Ascending aorta (tissue), 2 donors: ENCODE measurements at regions not wholly inside any gene's neighbourhood (a gene's known extent, or its start where the extent isn't known, plus 50 kb on each side); places are given as distances from the start of the nearest gene placed in this dataset.

Experiments
- DNase-seq, 2 donors: peaks; one replicate each; pipeline ENCODE4 v3.0.0-alpha.2; 2019; ENCODE audit warnings: low spot score in 2 of 2
- H3K27ac ChIP-seq, 2 donors: fragments of 200-600 bp; sonication (generic); one replicate each; pipeline ENCODE4 v1.5.1; 2016 to 2017; ENCODE audit warnings: mild to moderate bottlenecking in 1 of 2
- H3K27me3 ChIP-seq: fragments of 200-600 bp; sonication (generic); one replicate; pipeline ENCODE4 v1.5.1; 2017
- H3K36me3 ChIP-seq, 2 donors: fragments of 200-600 bp; sonication (generic); one replicate each; pipeline ENCODE4 v1.5.1; 2016
- H3K4me1 ChIP-seq, 2 donors: fragments of 200-600 bp; sonication (generic); one replicate each; pipeline ENCODE4 v1.5.1; 2016 to 2017; ENCODE audit warnings: mild to moderate bottlenecking in 1 of 2
- H3K4me3 ChIP-seq, 2 donors: fragments of 200-600 bp; sonication (generic); one replicate each; pipeline ENCODE4 v1.5.1; 2016 to 2017; ENCODE audit warnings: mild to moderate bottlenecking in 1 of 2
- H3K9me3 ChIP-seq, 2 donors: fragments of 200-600 bp; sonication (generic); one replicate each; pipeline ENCODE4 v1.5.1; 2016
- intact Hi-C: fragments of 100-400 bp; cut with DNase I; formaldehyde crosslinking; loops from one replicate; pipeline ENCODE4 v1.15.1; 2023
- TF ChIP-seq, protein P1 (sequence below), 3 experiments: fragments of 200-600 bp in 2 of 3; fragments of 450-650 bp in 1 of 3; sonication (generic) in 2 of 3; IDR thresholded peaks; one replicate each; pipeline ENCODE4 v1.5.1; 2016 to 2019; ENCODE audit warnings: antibody characterized with exemption in 3 of 3, mild to moderate bottlenecking in 1 of 3, moderate library complexity in 1 of 3

DNA sequence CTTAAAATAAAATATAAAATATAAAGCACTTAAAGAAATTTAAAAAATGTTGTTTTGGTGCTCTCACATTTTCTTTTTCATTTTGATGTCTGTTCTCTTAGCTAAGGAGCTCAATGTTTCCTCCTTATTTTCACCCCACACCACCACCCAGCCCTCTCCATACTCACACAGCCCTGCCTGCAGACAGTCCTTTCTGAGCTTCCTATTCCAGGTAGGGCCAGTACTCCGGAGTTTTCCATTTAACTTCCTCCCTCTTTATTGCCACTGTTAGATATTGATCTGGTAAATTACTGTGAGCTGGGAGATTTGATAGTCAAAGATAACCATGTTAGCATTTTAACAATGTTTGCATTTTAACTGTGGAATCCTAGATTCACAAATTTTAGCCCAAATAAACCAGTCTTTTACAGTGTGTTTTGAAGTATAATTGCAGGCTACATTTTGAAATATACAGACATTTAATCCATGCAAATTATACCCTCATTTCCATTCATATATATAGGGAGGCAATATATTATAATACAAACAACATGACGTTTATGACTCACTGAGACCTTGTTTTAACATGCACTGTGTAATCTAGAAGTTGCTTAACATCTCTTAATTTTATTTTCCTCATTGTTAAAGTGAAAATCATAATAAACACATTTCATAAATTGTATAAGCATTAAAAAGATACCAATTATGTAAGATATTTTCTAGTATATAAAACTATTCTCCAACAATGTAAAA, 927.1 kb downstream of the NR2F1-AS1 start:
- H3K9me3 ChIP-seq = no peaks in the 10 kb centered on the region
- TF ChIP-seq, protein P1, sequence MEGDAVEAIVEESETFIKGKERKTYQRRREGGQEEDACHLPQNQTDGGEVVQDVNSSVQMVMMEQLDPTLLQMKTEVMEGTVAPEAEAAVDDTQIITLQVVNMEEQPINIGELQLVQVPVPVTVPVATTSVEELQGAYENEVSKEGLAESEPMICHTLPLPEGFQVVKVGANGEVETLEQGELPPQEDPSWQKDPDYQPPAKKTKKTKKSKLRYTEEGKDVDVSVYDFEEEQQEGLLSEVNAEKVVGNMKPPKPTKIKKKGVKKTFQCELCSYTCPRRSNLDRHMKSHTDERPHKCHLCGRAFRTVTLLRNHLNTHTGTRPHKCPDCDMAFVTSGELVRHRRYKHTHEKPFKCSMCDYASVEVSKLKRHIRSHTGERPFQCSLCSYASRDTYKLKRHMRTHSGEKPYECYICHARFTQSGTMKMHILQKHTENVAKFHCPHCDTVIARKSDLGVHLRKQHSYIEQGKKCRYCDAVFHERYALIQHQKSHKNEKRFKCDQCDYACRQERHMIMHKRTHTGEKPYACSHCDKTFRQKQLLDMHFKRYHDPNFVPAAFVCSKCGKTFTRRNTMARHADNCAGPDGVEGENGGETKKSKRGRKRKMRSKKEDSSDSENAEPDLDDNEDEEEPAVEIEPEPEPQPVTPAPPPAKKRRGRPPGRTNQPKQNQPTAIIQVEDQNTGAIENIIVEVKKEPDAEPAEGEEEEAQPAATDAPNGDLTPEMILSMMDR (IDR thresholded peaks at IDR 0.05) = no peak
- H3K36me3 ChIP-seq = no peaks in the 10 kb centered on the region
- no peaks in the 10 kb centered on the region for H3K4me1 ChIP-seq
- intact Hi-C loops = no loop called here
- no peak overlapping the region for H3K4me3 ChIP-seq
- no peaks in the 10 kb centered on the region for H3K27me3 ChIP-seq
- H3K27ac ChIP-seq = no peak overlapping the region
- DNase-seq = no peak

GRCh38 chr5:92652756-92653155, 928.3 kb downstream of the NR2F1-AS1 start:
- Histone ChIP-seq H3K27me3 (no peaks in the 10 kb centered on the region), H3K4me3 (no peak overlapping the region), H3K4me1 (no peaks in the 10 kb centered on the region), H3K27ac (no peak overlapping the region), H3K9me3 (no peaks in the 10 kb centered on the region), H3K36me3 (no peaks in the 10 kb centered on the region)
- TF ChIP-seq, protein P1 (IDR thresholded peaks at IDR 0.05) = no peak
- no peak for DNase-seq
- intact Hi-C loops = no loop called here

DNA sequence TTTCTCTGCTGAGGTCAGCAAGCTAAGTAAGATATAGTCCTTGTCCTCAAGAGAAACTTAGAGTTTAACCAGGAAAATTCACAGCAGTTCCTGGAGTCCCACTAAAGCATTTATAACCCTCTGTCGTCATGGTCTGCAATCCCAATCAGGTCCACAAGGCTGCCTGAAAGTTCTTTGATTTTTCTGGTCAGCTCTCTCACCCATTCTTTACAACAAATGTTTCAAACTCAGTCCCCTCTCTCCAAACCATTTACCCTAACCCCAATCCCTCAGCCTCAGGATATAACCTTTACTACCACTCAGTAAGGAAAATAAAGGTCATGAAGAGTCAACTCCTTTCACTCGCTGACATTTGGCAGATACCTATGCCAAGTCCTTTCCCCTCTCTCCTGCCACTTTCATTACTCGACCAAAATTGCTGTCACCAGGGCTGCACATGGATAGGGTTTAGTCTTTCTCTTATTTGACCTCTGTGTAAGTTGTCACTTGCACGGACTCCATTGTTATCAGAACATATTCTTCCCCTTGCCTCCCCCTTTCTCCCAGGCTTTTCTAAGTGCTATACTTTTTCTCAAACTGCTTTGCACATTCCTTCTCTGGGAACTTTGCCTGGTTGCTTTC, 936.6 kb downstream of the NR2F1-AS1 start:
- no peaks in the 10 kb centered on the region for H3K4me1 ChIP-seq
- no peaks in the 10 kb centered on the region for H3K9me3 ChIP-seq
- intact Hi-C loops = no loop called here
- TF ChIP-seq, protein P1 (IDR thresholded peaks at IDR 0.05) = no peak
- no peaks in the 10 kb centered on the region for H3K27me3 ChIP-seq
- no peak overlapping the region for H3K4me3 ChIP-seq
- DNase-seq = no peak
- H3K27ac ChIP-seq = no peak overlapping the region
- no peaks in the 10 kb centered on the region for H3K36me3 ChIP-seq

GRCh38 chr5:92641031-92641962, 939.7 kb downstream of the NR2F1-AS1 start:
- no peaks in the 10 kb centered on the region for H3K9me3 ChIP-seq
- no peaks in the 10 kb centered on the region for H3K27me3 ChIP-seq
- H3K4me1 ChIP-seq = no peaks in the 10 kb centered on the region
- no peak overlapping the region for H3K27ac ChIP-seq
- TF ChIP-seq, protein P1 (IDR thresholded peaks at IDR 0.05) = no peak
- DNase-seq = no peak
- H3K36me3 ChIP-seq = no peaks in the 10 kb centered on the region
- intact Hi-C loops = no loop called here
- H3K4me3 ChIP-seq = peak overlapping the region in 1 of 2 donors; percentile 1

GRCh38 chr5:92640340-92640739, 940.7 kb downstream of the NR2F1-AS1 start:
- H3K27ac ChIP-seq = no peak overlapping the region
- intact Hi-C loops = no loop called here
- no peaks in the 10 kb centered on the region for H3K27me3 ChIP-seq

More at GRCh38 chr5:92640340-92640739, 940.7 kb downstream of the NR2F1-AS1 start:
- no peak for DNase-seq
- Histone ChIP-seq H3K36me3 (no peaks in the 10 kb centered on the region), H3K4me1 (no peaks in the 10 kb centered on the region), H3K4me3 (no peak overlapping the region), H3K9me3 (no peaks in the 10 kb centered on the region)
- TF ChIP-seq, protein P1 (IDR thresholded peaks at IDR 0.05) = no peak
